Kidney epithelial cell (primary cell): ENCODE measurements at regions not wholly inside any gene's neighbourhood (a gene's known extent, or its start where the extent isn't known, plus 50 kb on each side); places are given as distances from the start of the nearest gene placed in this dataset.

Experiments
- DNase-seq: peaks from one replicate; pipeline ENCODE4 v3.0.0-alpha.2; 2010; ENCODE audit warnings: low read depth
- H3K27me3 ChIP-seq: 2 replicates; pipeline ENCODE4 v1.6.0; 2011; ENCODE audit warnings: low read length; ENCODE audit not compliant: control insufficient read depth, insufficient read depth
- H3K36me3 ChIP-seq: 2 replicates; pipeline ENCODE4 v1.5.1; 2011; ENCODE audit warnings: low read length; ENCODE audit not compliant: control insufficient read depth, insufficient read depth
- H3K4me3 ChIP-seq: 2 replicates; pipeline ENCODE4 v1.5.1; 2011; ENCODE audit warnings: low read depth, mild to moderate bottlenecking, control low read depth, low read length
- TF ChIP-seq, protein P1 (sequence below): IDR thresholded peaks from 2 replicates; pipeline ENCODE4 v1.5.1; 2011; ENCODE audit warnings: mild to moderate bottlenecking, moderate library complexity, low read length, control low read depth, inconsistent platforms; ENCODE audit not compliant: insufficient read depth, poor library complexity, severe bottlenecking

DNA sequence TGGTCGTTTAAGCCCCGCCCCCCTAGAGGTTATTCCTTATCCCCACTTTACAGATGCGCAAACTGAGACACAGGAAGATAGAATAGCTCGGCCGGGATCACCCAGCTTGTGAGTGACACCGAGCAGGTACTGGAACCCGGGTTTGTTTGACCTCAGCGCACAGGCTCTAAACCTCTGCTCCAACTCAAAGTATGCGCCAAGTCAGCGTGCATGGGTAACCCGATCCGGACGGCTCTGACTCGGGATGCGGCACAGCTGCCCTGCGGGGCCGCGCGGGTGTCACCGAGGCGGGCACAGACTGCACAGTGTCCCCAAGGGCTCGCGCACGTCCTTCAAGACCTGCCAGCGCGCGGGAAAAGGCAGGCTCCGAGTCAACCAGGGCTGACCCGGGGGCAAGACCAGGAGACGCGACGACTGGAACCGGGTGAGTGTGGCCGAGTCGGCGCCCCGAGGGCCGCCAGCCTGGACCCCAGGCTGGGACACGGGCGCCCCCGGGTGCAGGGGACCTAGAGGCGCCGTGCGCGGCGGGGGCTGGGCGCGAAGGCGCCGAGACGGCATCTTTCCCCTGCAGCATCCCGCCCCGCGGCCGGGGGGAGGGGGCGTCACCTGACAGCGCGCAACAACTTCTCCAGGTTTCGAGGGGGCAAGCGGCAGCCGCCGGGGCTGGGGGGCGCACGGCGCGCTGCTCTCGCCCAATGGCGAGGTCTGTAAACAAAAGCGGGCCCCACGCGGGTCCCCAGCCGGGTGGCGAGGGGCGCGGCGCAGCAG lies 101.9 kb upstream of the SOD1 start:
- Histone ChIP-seq H3K27me3 (peaks cover 10% of the 10 kb centered on the region), H3K36me3 (no peaks in the 10 kb centered on the region), H3K4me3 (peak overlapping the region; percentile 67)
- TF ChIP-seq, protein P1, sequence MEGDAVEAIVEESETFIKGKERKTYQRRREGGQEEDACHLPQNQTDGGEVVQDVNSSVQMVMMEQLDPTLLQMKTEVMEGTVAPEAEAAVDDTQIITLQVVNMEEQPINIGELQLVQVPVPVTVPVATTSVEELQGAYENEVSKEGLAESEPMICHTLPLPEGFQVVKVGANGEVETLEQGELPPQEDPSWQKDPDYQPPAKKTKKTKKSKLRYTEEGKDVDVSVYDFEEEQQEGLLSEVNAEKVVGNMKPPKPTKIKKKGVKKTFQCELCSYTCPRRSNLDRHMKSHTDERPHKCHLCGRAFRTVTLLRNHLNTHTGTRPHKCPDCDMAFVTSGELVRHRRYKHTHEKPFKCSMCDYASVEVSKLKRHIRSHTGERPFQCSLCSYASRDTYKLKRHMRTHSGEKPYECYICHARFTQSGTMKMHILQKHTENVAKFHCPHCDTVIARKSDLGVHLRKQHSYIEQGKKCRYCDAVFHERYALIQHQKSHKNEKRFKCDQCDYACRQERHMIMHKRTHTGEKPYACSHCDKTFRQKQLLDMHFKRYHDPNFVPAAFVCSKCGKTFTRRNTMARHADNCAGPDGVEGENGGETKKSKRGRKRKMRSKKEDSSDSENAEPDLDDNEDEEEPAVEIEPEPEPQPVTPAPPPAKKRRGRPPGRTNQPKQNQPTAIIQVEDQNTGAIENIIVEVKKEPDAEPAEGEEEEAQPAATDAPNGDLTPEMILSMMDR: no peak
- DNase-seq: no peak

- H3K36me3 ChIP-seq: no peaks in the 10 kb centered on the region
- TF ChIP-seq, protein P1: no peak
- H3K4me3 ChIP-seq: no peak overlapping the region
- no peak for DNase-seq
- H3K27me3 ChIP-seq: peaks cover 10% of the 10 kb centered on the region
Measured at GRCh38 chr21:31556662-31557061, 102.8 kb upstream of the SOD1 start.

DNA sequence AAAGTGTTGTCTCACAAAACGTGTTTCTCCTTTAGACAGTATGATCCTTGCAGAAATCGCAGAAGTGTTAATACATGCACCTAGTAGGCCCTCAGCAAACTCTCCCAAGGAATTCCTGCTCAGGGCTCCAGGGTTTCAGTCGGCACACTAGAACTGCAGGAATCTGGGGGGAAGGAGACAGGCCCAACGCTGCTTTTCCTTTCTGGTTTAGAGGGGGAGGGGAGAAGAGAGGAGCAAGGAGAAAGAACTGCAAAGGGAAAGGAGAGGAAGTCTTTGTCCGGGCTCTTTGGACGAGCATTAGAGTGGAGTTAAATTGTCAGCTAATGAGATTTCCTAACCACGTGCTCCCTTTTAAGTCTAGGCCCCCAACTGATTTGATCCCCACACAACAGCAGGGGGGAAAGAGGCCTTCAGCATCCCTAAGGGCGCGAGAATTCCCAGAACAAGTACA lies 103.7 kb upstream of the SOD1 start:
- H3K27me3 ChIP-seq: peaks cover 10% of the 10 kb centered on the region
- no peak overlapping the region for H3K4me3 ChIP-seq
- no peak for DNase-seq
- TF ChIP-seq, protein P1: no peak
- H3K36me3 ChIP-seq: no peaks in the 10 kb centered on the region

DNA sequence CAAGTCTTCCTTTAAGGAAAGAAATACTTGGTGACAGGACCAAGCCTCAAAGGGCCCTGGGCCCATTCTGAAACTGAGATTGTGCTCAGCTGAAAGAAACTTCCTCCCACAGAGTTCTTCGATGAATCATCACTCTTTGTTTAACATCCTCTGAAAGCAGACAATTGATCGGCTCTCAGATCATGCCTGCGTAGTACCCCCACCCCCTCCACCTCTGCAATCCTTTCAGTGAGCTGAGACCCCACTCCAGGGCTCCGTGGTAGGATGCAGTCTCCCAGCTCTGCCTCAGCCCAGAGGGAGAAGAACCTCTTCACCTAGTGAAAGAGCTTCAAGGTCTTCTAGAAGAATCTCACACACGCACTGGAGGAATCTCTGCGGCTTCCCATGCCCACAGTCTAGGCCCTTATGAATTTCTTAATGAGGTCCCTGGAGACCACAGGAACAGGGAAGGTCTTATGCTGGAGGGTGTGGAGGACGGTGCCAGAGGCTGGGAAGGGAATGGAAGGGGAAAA lies 104.9 kb upstream of the SOD1 start:
- TF ChIP-seq, protein P1: no peak
- H3K27me3 ChIP-seq: peaks cover 10% of the 10 kb centered on the region
- H3K4me3 ChIP-seq: no peak overlapping the region
- peak; percentile 19 for DNase-seq
- no peaks in the 10 kb centered on the region for H3K36me3 ChIP-seq

DNA sequence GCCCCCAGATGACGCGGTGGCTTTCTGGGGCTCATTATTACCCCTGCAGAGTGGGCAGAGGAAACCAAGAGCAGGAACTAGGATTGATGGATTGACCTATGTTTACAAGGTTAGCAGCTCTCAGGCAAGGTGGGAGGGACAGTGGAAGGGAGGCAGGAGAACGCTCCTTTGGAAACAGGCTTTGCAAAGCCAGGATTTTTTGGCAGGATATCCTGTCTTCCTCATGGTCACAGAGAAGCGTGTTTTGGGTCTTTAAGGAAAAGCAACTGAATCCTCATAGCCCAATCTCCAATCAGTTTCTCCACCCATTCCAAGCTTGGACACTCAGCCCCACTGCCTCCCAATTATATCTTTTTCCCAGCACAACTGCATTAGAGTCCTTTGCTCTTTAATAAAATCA lies 105.6 kb upstream of the SOD1 start:
- DNase-seq: no peak
- Histone ChIP-seq H3K27me3 (peaks cover 10% of the 10 kb centered on the region), H3K36me3 (no peaks in the 10 kb centered on the region), H3K4me3 (no peak overlapping the region)
- TF ChIP-seq, protein P1: no peak
